Astrocyte (in vitro differentiated cells and primary cell): ENCODE measurements at regions not wholly inside any gene's neighbourhood (a gene's known extent, or its start where the extent isn't known, plus 50 kb on each side); places are given as distances from the start of the nearest gene placed in this dataset.

Source experiments
- DNase-seq: peaks from one replicate; pipeline ENCODE4 v3.0.0-alpha.2; 2010; ENCODE audit warnings: low read depth
- FAIRE-seq: peaks from 2 replicates; lab custom pipeline; 2011; peaks lifted over from hg19 to GRCh38; lab: Jason Lieb, UNC
- H2AFZ ChIP-seq: 2 replicates; pipeline ENCODE4 v1.6.0; 2012; ENCODE audit warnings: low read depth, low read length, inconsistent platforms
- H3K27ac ChIP-seq: 2 replicates; pipeline ENCODE4 v1.5.1; 2011; ENCODE audit warnings: low read depth, low read length, inconsistent platforms
- H3K27me3 ChIP-seq: 2 replicates; pipeline ENCODE4 v1.6.0; 2011; ENCODE audit warnings: low read length, inconsistent platforms; ENCODE audit not compliant: insufficient read depth
- H3K36me3 ChIP-seq: 2 replicates; pipeline ENCODE4 v1.5.1; 2011; ENCODE audit warnings: low read length, inconsistent platforms; ENCODE audit not compliant: insufficient read depth
- H3K4me1 ChIP-seq: 2 replicates; pipeline ENCODE4 v1.5.1; 2011; ENCODE audit warnings: low read length, inconsistent platforms; ENCODE audit not compliant: insufficient read depth
- H3K4me2 ChIP-seq: 2 replicates; pipeline ENCODE4 v1.6.0; 2012; ENCODE audit warnings: low read length, inconsistent platforms
- H3K4me3 ChIP-seq: 2 replicates; pipeline ENCODE4 v1.5.1; 2011; ENCODE audit warnings: low read depth, mild to moderate bottlenecking, low read length, inconsistent platforms; ENCODE audit not compliant: insufficient read depth
- H3K79me2 ChIP-seq: 2 replicates; pipeline ENCODE4 v1.6.0; 2012; ENCODE audit warnings: mild to moderate bottlenecking, low read length, inconsistent platforms; ENCODE audit not compliant: insufficient read depth
- H3K9ac ChIP-seq: 2 replicates; pipeline ENCODE4 v1.6.0; 2012; ENCODE audit warnings: mild to moderate bottlenecking, low read length, inconsistent platforms
- H3K9me3 ChIP-seq: 2 replicates; pipeline ENCODE4 v1.5.1; 2012; ENCODE audit warnings: low read depth, mild to moderate bottlenecking, low read length, inconsistent platforms; ENCODE audit not compliant: insufficient read depth
- H4K20me1 ChIP-seq: 2 replicates; pipeline ENCODE4 v1.6.0; 2012; ENCODE audit warnings: low read length, inconsistent platforms; ENCODE audit not compliant: insufficient read depth
- H3K27ac Mint-ChIP-seq: one replicate; pipeline ENCODE4 v1.8.0; 2021; ENCODE audit warnings: mild to moderate bottlenecking, mixed read lengths; ENCODE audit not compliant: unreplicated experiment
- H3K27me3 Mint-ChIP-seq: one replicate; pipeline ENCODE4 v1.8.0; 2021; ENCODE audit warnings: low read depth, mixed read lengths; ENCODE audit not compliant: unreplicated experiment
- H3K36me3 Mint-ChIP-seq: one replicate; pipeline ENCODE4 v1.8.0; 2021; ENCODE audit warnings: low read depth, mixed read lengths; ENCODE audit not compliant: unreplicated experiment
- H3K4me1 Mint-ChIP-seq: one replicate; pipeline ENCODE4 v1.8.0; 2021; ENCODE audit warnings: low read depth, mixed read lengths; ENCODE audit not compliant: unreplicated experiment
- H3K4me3 Mint-ChIP-seq: one replicate; pipeline ENCODE4 v1.8.0; 2021; ENCODE audit warnings: mild to moderate bottlenecking, moderate library complexity, mixed read lengths; ENCODE audit not compliant: unreplicated experiment
- H3K9me3 Mint-ChIP-seq: one replicate; pipeline ENCODE4 v1.8.0; 2021; ENCODE audit warnings: mild to moderate bottlenecking, mixed read lengths; ENCODE audit not compliant: unreplicated experiment
- CTCF ChIP-seq: IDR thresholded peaks from 2 replicates; pipeline ENCODE4 v1.5.1; 2011; ENCODE audit warnings: low read depth, mild to moderate bottlenecking, inconsistent platforms, low read length, moderate library complexity; ENCODE audit not compliant: insufficient read depth
- EZH2 ChIP-seq: IDR thresholded peaks from 2 replicates; pipeline ENCODE4 v1.6.1; 2012; ENCODE audit warnings: mild to moderate bottlenecking, low read length, inconsistent platforms; ENCODE audit not compliant: insufficient read depth

- Mint-ChIP-seq H3K27ac (no peak overlapping the region), H3K36me3 (no peaks in the 10 kb centered on the region), H3K4me3 (no peak overlapping the region), H3K27me3 (no peaks in the 10 kb centered on the region), H3K9me3 (no peaks in the 10 kb centered on the region), H3K4me1 (no peaks in the 10 kb centered on the region)
- no peak for DNase-seq
- Histone ChIP-seq H3K79me2 (no peaks in the 10 kb centered on the region), H3K4me3 (no peak overlapping the region), H2AFZ (no peak overlapping the region), H3K4me1 (no peaks in the 10 kb centered on the region), H3K27me3 (no peaks in the 10 kb centered on the region), H3K27ac (no peak overlapping the region), H3K4me2 (no peak overlapping the region), H3K9ac (no peak overlapping the region), H3K36me3 (no peaks in the 10 kb centered on the region), H3K9me3 (no peaks in the 10 kb centered on the region), H4K20me1 (no peaks in the 10 kb centered on the region)
- FAIRE-seq, result no peak
- TF ChIP-seq EZH2 (no peak), CTCF (no peak)
Observed at GRCh38 chrX:129058405-129058804, 464.9 kb downstream of the SMARCA1 start.

- no peaks in the 10 kb centered on the region for H3K4me1 Mint-ChIP-seq
- no peak for FAIRE-seq
- H3K36me3 Mint-ChIP-seq, result no peaks in the 10 kb centered on the region
- H3K79me2 ChIP-seq, result no peaks in the 10 kb centered on the region
- H3K4me3 ChIP-seq, result no peak overlapping the region
- no peaks in the 10 kb centered on the region for H3K27me3 ChIP-seq
- no peak overlapping the region for H3K27ac Mint-ChIP-seq
- no peak overlapping the region for H3K27ac ChIP-seq
- H2AFZ ChIP-seq, result no peak overlapping the region
- no peak overlapping the region for H3K4me3 Mint-ChIP-seq
- no peak for DNase-seq
- H3K27me3 Mint-ChIP-seq, result no peaks in the 10 kb centered on the region
- TF ChIP-seq EZH2 (no peak), CTCF (no peak)
- H3K9ac ChIP-seq, result no peak overlapping the region
- no peaks in the 10 kb centered on the region for H3K4me1 ChIP-seq
- H3K36me3 ChIP-seq, result no peaks in the 10 kb centered on the region
- H3K9me3 ChIP-seq, result no peaks in the 10 kb centered on the region
- peaks cover 3% of the 10 kb centered on the region for H3K9me3 Mint-ChIP-seq
- H3K4me2 ChIP-seq, result no peak overlapping the region
- no peaks in the 10 kb centered on the region for H4K20me1 ChIP-seq
Observed at GRCh38 chrX:129043138-129043537, 480.2 kb downstream of the SMARCA1 start.

- FAIRE-seq, result no peak
- H3K9me3 Mint-ChIP-seq, result peaks cover 3% of the 10 kb centered on the region
Observed at GRCh38 chrX:129041319-129041718, 482.0 kb downstream of the SMARCA1 start.

More at GRCh38 chrX:129041319-129041718, 482.0 kb downstream of the SMARCA1 start:
- Histone ChIP-seq H3K27me3 (no peaks in the 10 kb centered on the region), H3K27ac (no peak overlapping the region), H3K4me3 (no peak overlapping the region), H4K20me1 (no peaks in the 10 kb centered on the region), H3K4me2 (no peak overlapping the region), H2AFZ (no peak overlapping the region), H3K36me3 (no peaks in the 10 kb centered on the region), H3K79me2 (no peaks in the 10 kb centered on the region), H3K9me3 (no peaks in the 10 kb centered on the region), H3K4me1 (no peaks in the 10 kb centered on the region), H3K9ac (no peak overlapping the region)
- no peak for DNase-seq
- Mint-ChIP-seq H3K27me3 (no peaks in the 10 kb centered on the region), H3K4me1 (no peaks in the 10 kb centered on the region), H3K4me3 (no peak overlapping the region), H3K36me3 (no peaks in the 10 kb centered on the region), H3K27ac (no peak overlapping the region)
- no peak for TF ChIP-seq CTCF
- TF ChIP-seq EZH2, result no peak
